ENCODE measurements at regions not wholly inside any gene's neighbourhood (a gene's known extent, or its start where the extent isn't known, plus 50 kb on each side); places are given as distances from the start of the nearest gene placed in this dataset.

GRCh38 chr6:6402591-6402990, 82.1 kb upstream of the F13A1 start:
- TF ChIP-seq CTCF (IDR thresholded peaks at IDR 0.05): no peak
- TF ChIP-seq EP300 (IDR thresholded peaks at IDR 0.05): no peak
- no peak for TF ChIP-seq POLR2A (IDR thresholded peaks at IDR 0.05)
